ENCODE measurements at regions not wholly inside any gene's neighbourhood (a gene's known extent, or its start where the extent isn't known, plus 50 kb on each side); places are given as distances from the start of the nearest gene placed in this dataset.

GRCh38 chr4:143054971-143055370 is 129.7 kb upstream of the USP38 start:
- DNase-seq (ENCODE audit: low spot score), result no peak
- Mint-ChIP-seq H3K9me3 (ENCODE audit: unreplicated experiment) (no peaks in the 10 kb centered on the region), H3K4me3 (ENCODE audit: unreplicated experiment) (no peak overlapping the region), H3K4me1 (ENCODE audit: unreplicated experiment) (no peaks in the 10 kb centered on the region), H3K36me3 (ENCODE audit: low read depth, unreplicated experiment) (no peaks in the 10 kb centered on the region), H3K27me3 (ENCODE audit: unreplicated experiment) (no peaks in the 10 kb centered on the region), H3K27ac (ENCODE audit: unreplicated experiment) (no peak overlapping the region)
- TF ChIP-seq, protein P1, sequence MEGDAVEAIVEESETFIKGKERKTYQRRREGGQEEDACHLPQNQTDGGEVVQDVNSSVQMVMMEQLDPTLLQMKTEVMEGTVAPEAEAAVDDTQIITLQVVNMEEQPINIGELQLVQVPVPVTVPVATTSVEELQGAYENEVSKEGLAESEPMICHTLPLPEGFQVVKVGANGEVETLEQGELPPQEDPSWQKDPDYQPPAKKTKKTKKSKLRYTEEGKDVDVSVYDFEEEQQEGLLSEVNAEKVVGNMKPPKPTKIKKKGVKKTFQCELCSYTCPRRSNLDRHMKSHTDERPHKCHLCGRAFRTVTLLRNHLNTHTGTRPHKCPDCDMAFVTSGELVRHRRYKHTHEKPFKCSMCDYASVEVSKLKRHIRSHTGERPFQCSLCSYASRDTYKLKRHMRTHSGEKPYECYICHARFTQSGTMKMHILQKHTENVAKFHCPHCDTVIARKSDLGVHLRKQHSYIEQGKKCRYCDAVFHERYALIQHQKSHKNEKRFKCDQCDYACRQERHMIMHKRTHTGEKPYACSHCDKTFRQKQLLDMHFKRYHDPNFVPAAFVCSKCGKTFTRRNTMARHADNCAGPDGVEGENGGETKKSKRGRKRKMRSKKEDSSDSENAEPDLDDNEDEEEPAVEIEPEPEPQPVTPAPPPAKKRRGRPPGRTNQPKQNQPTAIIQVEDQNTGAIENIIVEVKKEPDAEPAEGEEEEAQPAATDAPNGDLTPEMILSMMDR (IDR thresholded peaks at IDR 0.05; ENCODE audit: unreplicated experiment), result no peak

DNA sequence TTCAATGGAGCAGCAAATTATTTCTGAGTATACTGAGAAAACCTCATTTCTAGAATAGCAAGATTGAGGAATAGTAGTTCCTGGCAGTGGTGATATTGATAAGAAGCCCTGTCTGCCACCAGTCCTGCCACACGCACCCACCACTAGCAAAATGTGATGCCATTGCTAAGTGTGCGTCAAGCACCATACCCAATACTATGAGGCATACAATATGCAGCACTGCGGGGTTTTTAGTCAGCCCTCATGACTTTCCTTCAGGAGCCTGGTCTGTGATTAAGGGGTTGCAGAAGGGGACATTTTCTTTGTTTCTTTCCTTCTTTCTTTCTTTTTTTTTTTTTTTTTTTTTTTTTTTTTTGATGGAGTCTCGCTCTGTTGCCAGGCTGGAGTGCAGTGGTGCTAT is 128.7 kb upstream of the USP38 start:
- no peak for DNase-seq (ENCODE audit: low spot score)
- TF ChIP-seq, protein P1 (IDR thresholded peaks at IDR 0.05; ENCODE audit: unreplicated experiment), result no peak
- no peak overlapping the region for H3K4me3 Mint-ChIP-seq (ENCODE audit: unreplicated experiment)
- H3K27me3 Mint-ChIP-seq (ENCODE audit: unreplicated experiment), result no peaks in the 10 kb centered on the region
- H3K27ac Mint-ChIP-seq (ENCODE audit: unreplicated experiment), result no peak overlapping the region
- no peaks in the 10 kb centered on the region for H3K36me3 Mint-ChIP-seq (ENCODE audit: low read depth, unreplicated experiment)
- no peaks in the 10 kb centered on the region for H3K9me3 Mint-ChIP-seq (ENCODE audit: unreplicated experiment)
- no peaks in the 10 kb centered on the region for H3K4me1 Mint-ChIP-seq (ENCODE audit: unreplicated experiment)

DNA sequence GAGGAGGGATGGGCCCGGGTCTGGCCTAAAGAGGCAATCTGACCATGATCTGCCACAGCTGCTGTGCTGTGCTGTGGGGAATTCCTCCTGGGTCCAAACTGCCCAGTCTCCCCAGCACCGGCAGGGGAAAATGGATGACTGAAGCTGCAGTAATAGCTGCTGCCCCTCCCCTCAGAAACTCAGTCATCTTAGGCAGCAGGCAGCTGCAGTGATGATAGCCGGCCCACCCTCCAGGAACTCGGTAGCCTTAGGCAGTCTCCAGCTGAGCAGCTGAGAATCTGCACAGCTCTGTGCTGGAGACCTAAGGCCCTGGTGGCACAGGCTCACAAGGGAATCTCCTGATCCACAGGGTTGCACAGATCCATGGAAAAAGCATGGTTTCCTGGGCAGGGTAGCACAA is 113.4 kb upstream of the USP38 start:
- H3K9me3 Mint-ChIP-seq (ENCODE audit: unreplicated experiment), result no peaks in the 10 kb centered on the region
- H3K27ac Mint-ChIP-seq (ENCODE audit: unreplicated experiment), result no peak overlapping the region
- DNase-seq (ENCODE audit: low spot score), result no peak
- H3K36me3 Mint-ChIP-seq (ENCODE audit: low read depth, unreplicated experiment), result no peaks in the 10 kb centered on the region
- H3K4me1 Mint-ChIP-seq (ENCODE audit: unreplicated experiment), result no peaks in the 10 kb centered on the region
- H3K27me3 Mint-ChIP-seq (ENCODE audit: unreplicated experiment), result no peaks in the 10 kb centered on the region
- H3K4me3 Mint-ChIP-seq (ENCODE audit: unreplicated experiment), result no peak overlapping the region
- TF ChIP-seq, protein P1 (IDR thresholded peaks at IDR 0.05; ENCODE audit: unreplicated experiment), result no peak

DNA sequence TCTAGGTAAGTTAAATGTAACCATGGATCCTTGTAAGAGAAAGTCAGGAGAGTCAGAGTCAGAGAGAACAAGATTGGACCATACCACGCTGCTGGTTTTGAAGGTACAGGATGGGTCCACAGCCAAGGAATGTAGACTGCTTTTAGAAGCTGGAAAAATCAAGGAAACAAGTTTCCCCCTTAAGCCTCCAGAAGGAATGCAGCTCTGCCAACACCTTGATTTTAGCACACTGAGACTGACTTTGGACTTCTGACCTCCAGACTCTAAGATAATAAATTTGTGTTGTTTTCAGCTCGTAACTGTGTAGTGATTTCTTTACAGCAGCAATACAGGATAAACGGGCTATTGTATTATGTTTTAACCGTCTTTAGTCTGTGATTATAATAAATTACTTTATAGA is 108.0 kb upstream of the USP38 start:
- peaks cover 2% of the 10 kb centered on the region for H3K27me3 Mint-ChIP-seq (ENCODE audit: unreplicated experiment)
- H3K36me3 Mint-ChIP-seq (ENCODE audit: low read depth, unreplicated experiment), result no peaks in the 10 kb centered on the region
- TF ChIP-seq, protein P1 (IDR thresholded peaks at IDR 0.05; ENCODE audit: unreplicated experiment), result no peak
- DNase-seq (ENCODE audit: low spot score), result no peak
- no peak overlapping the region for H3K27ac Mint-ChIP-seq (ENCODE audit: unreplicated experiment)
- no peaks in the 10 kb centered on the region for H3K4me1 Mint-ChIP-seq (ENCODE audit: unreplicated experiment)
- no peak overlapping the region for H3K4me3 Mint-ChIP-seq (ENCODE audit: unreplicated experiment)
- no peaks in the 10 kb centered on the region for H3K9me3 Mint-ChIP-seq (ENCODE audit: unreplicated experiment)

GRCh38 chr4:143082701-143083100 is 102.0 kb upstream of the USP38 start:
- TF ChIP-seq, protein P1 (IDR thresholded peaks at IDR 0.05; ENCODE audit: unreplicated experiment), result no peak
- no peak overlapping the region for H3K27ac Mint-ChIP-seq (ENCODE audit: unreplicated experiment)
- peaks cover 2% of the 10 kb centered on the region for H3K4me1 Mint-ChIP-seq (ENCODE audit: unreplicated experiment)
- H3K9me3 Mint-ChIP-seq (ENCODE audit: unreplicated experiment), result no peaks in the 10 kb centered on the region
- H3K4me3 Mint-ChIP-seq (ENCODE audit: unreplicated experiment), result no peak overlapping the region
- no peaks in the 10 kb centered on the region for H3K36me3 Mint-ChIP-seq (ENCODE audit: low read depth, unreplicated experiment)
- peaks cover 2% of the 10 kb centered on the region for H3K27me3 Mint-ChIP-seq (ENCODE audit: unreplicated experiment)
- no peak for DNase-seq (ENCODE audit: low spot score)
